ENCODE measurements at regions not wholly inside any gene's neighbourhood (a gene's known extent, or its start where the extent isn't known, plus 50 kb on each side); places are given as distances from the start of the nearest gene placed in this dataset.

- no peak overlapping the region for H3K4me3 ChIP-seq
- H3K36me3 ChIP-seq, result no peaks in the 10 kb centered on the region
- no peak for TF ChIP-seq CTCF (IDR thresholded peaks at IDR 0.05)
- no peak for FAIRE-seq
- H3K4me1 ChIP-seq, result no peaks in the 10 kb centered on the region
- H3K9me3 ChIP-seq, result no peaks in the 10 kb centered on the region
- intact Hi-C loops (cut with DNase I), result no loop called here
- no peak for DNase-seq
- no peak overlapping the region for H3K27ac ChIP-seq
- H3K27me3 ChIP-seq, result no peaks in the 10 kb centered on the region
- ATAC-seq, result no peak
These were observed 225.0 kb upstream of the P2RY1 start for GRCh38 chr3:152609891-152610290.

- WGBS, 2 donors, result 65 to 71% methylated on average over 6 of the region's 6 CpGs
- Histone ChIP-seq H3K9me3 (no peaks in the 10 kb centered on the region), H3K27ac (no peak overlapping the region), H3K27me3 (no peaks in the 10 kb centered on the region), H3K4me3 (no peak overlapping the region), H3K4me1 (no peaks in the 10 kb centered on the region), H3K36me3 (no peaks in the 10 kb centered on the region)
- ATAC-seq (no peak), FAIRE-seq (no peak), DNase-seq (no peak)
- intact Hi-C loops (cut with DNase I), result no loop called here
- TF ChIP-seq CTCF (IDR thresholded peaks at IDR 0.05), result no peak
These were observed 224.3 kb upstream of the P2RY1 start for GRCh38 chr3:152610622-152611021.

GRCh38 chr3:152611905-152612304, 223.0 kb upstream of the P2RY1 start:
- Histone ChIP-seq H3K9me3 (no peaks in the 10 kb centered on the region), H3K36me3 (no peaks in the 10 kb centered on the region), H3K4me1 (no peaks in the 10 kb centered on the region), H3K4me3 (no peak overlapping the region), H3K27me3 (no peaks in the 10 kb centered on the region), H3K27ac (no peak overlapping the region)
- no peak for DNase-seq
- intact Hi-C loops (cut with DNase I), result no loop called here
- no peak for ATAC-seq
- FAIRE-seq, result no peak
- TF ChIP-seq CTCF (IDR thresholded peaks at IDR 0.05), result no peak

GRCh38 chr3:152613851-152614250, 221.1 kb upstream of the P2RY1 start:
- no peak overlapping the region for H3K27ac ChIP-seq
- H3K4me1 ChIP-seq, result no peaks in the 10 kb centered on the region
- intact Hi-C loops (cut with DNase I), result no loop called here
- DNase-seq, result no peak
- no peak overlapping the region for H3K4me3 ChIP-seq
- H3K36me3 ChIP-seq, result no peaks in the 10 kb centered on the region
- ATAC-seq, result no peak
- 48 to 62% methylated on average over 2 of the region's 2 CpGs for WGBS, 2 donors
- H3K9me3 ChIP-seq, result no peaks in the 10 kb centered on the region
- no peaks in the 10 kb centered on the region for H3K27me3 ChIP-seq
- TF ChIP-seq CTCF (IDR thresholded peaks at IDR 0.05), result no peak
- FAIRE-seq, result no peak

- DNase-seq (no peak), ATAC-seq (no peak), FAIRE-seq (no peak)
- no peaks in the 10 kb centered on the region for H3K27me3 ChIP-seq
- no peak overlapping the region for H3K4me3 ChIP-seq
- H3K4me1 ChIP-seq, result peaks cover 0 to 1% (median 0%) of the 10 kb centered on the region in 3 donors
- H3K27ac ChIP-seq, result no peak overlapping the region
- no peaks in the 10 kb centered on the region for H3K9me3 ChIP-seq
- TF ChIP-seq CTCF (IDR thresholded peaks at IDR 0.05), result no peak
- intact Hi-C loops (cut with DNase I), result no loop called here
- no peaks in the 10 kb centered on the region for H3K36me3 ChIP-seq
- WGBS, 2 donors, result 78 to 85% methylated on average over 10 of the region's 10 CpGs
These were observed 219.2 kb upstream of the P2RY1 start for GRCh38 chr3:152615681-152616080.
